Activated T-helper 17 cell treated with anti-CD3 and anti-CD28 coated beads, Interleukin-2, amount 50 U/mL, for 72 hours (primary cell): ENCODE measurements at regions not wholly inside any gene's neighbourhood (a gene's known extent, or its start where the extent isn't known, plus 50 kb on each side); places are given as distances from the start of the nearest gene placed in this dataset.

Experiments used
- ATAC-seq: fragments of 150-1000 bp; cut with Tn5 transposase; replicated peaks from 2 replicates; pipeline ENCODE4 v1.10.0; 2021; ENCODE audit warnings: mild to moderate bottlenecking, moderate library complexity
- H3K27ac Mint-ChIP-seq: one replicate; pipeline ENCODE4 v1.8.0; 2022; ENCODE audit warnings: mixed read lengths
- H3K27me3 Mint-ChIP-seq: one replicate; pipeline ENCODE4 v1.8.0; 2022; ENCODE audit warnings: mixed read lengths
- H3K36me3 Mint-ChIP-seq: one replicate; pipeline ENCODE4 v1.8.0; 2022; ENCODE audit warnings: low read depth, mild to moderate bottlenecking, mixed read lengths
- H3K4me1 Mint-ChIP-seq: one replicate; pipeline ENCODE4 v1.8.0; 2022; ENCODE audit warnings: mixed read lengths
- H3K4me3 Mint-ChIP-seq: one replicate; pipeline ENCODE4 v1.8.0; 2022; ENCODE audit warnings: mild to moderate bottlenecking, mixed read lengths
- H3K9me3 Mint-ChIP-seq: one replicate; pipeline ENCODE4 v1.8.0; 2022; ENCODE audit warnings: mixed read lengths

DNA sequence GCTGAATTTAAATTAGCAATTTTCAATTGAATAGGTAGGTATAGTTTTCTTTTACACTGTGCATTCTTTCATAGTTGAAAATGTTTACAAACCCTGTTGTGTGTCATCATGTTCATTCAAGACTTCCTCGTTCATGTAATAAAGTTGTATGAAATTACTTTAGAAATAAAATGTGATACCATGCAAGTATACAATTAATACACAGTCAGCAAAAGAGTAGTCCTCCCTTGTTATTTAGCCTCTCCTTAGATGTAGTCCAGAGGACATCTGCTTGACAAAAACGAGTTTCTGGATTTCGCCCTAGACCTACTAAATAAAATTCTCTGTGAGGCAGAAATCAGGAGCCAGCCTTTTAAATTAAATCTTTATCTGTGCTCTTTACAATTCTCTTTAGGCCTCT, 231.6 kb downstream of the CXXC4 start:
- Mint-ChIP-seq H3K4me1 (no peaks in the 10 kb centered on the region), H3K4me3 (no peak overlapping the region), H3K27ac (no peak overlapping the region), H3K9me3 (peaks cover 6% of the 10 kb centered on the region), H3K36me3 (no peaks in the 10 kb centered on the region), H3K27me3 (no peaks in the 10 kb centered on the region)
- ATAC-seq, result no peak

DNA sequence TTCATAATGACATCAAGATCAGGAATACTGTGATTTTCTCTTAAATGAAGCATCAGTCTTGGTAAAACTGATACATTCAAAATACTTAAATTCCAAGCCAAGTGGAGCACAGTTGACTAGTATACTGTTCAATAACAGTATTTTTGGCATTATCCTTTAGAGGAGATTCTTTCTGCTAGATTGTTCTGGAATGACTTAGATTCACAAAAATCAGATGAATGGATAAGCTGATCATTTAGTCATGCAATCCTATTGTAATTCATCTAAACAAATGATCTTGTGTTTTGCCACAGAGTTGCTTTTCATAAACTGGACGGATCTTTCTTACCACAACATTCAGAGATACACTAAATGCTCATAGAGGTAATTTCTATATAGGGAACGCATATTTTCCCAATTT, 232.0 kb downstream of the CXXC4 start:
- H3K27ac Mint-ChIP-seq, result no peak overlapping the region
- H3K27me3 Mint-ChIP-seq, result no peaks in the 10 kb centered on the region
- no peak for ATAC-seq
- no peak overlapping the region for H3K4me3 Mint-ChIP-seq
- H3K4me1 Mint-ChIP-seq, result no peaks in the 10 kb centered on the region
- peaks cover 6% of the 10 kb centered on the region for H3K9me3 Mint-ChIP-seq
- no peaks in the 10 kb centered on the region for H3K36me3 Mint-ChIP-seq

DNA sequence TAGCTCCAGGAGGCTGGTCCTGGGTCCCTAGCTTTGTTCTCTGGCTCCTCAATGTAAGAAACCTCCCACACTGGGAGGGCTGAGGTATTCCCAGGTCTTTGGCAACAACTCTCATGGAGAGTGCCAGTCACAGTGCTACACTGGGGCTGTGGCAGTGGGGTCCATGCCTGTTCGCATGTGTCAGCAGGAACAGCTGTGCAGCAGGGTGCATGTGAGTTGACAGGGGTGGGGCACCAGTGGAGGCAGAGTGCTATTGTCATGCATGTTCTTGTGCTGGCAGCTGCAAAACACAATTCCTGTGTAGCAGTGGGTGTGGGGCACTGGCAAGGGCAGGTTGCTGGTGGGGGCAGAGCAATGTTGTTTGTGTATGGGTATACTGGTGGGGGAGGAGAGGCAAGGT, 246.0 kb downstream of the CXXC4 start:
- no peak for ATAC-seq
- Mint-ChIP-seq H3K36me3 (no peaks in the 10 kb centered on the region), H3K27ac (no peak overlapping the region), H3K9me3 (peaks cover 3% of the 10 kb centered on the region), H3K27me3 (no peaks in the 10 kb centered on the region), H3K4me1 (no peaks in the 10 kb centered on the region), H3K4me3 (no peak overlapping the region)

DNA sequence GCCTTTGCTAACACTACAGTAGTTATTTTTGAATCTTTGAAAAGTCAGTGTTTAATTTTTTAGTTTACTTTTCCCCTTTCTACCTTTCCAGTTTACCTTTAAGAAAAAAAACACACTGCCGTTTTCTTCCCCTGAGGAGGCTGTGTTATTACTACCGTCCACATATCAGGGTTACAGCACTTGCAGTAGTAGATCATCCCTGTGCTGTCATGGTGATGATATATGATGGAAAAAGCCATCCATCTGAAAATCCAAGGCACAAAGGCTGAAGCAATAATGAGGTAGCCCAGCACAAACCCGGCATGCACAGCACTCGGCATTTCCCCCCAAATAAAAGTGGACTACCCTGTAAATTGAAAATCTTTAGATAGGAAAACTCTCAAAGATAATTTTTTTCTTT, 258.7 kb downstream of the CXXC4 start:
- H3K27ac Mint-ChIP-seq, result no peak overlapping the region
- ATAC-seq, result no peak
- no peaks in the 10 kb centered on the region for H3K36me3 Mint-ChIP-seq
- no peaks in the 10 kb centered on the region for H3K4me1 Mint-ChIP-seq
- peaks cover 8% of the 10 kb centered on the region for H3K9me3 Mint-ChIP-seq
- H3K4me3 Mint-ChIP-seq, result no peak overlapping the region
- no peaks in the 10 kb centered on the region for H3K27me3 Mint-ChIP-seq

DNA sequence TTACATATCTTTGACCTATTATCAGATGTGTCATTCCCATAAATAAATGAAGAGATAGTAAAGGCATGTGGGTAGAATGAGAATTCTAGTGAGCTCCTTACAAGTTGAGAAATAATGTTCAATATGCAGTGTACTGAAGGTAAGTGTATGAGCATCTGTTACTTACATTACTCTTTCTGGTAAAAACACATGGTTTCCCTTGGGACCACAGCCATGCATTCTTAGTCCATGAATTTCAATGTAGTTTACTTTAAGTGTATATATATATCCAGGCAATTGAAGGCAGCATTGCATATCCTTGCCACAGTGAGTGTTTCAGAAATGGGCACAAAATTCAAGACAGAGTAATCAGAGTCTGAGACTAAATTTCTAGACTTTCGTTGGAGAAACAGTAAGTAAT, 277.2 kb downstream of the CXXC4 start:
- Mint-ChIP-seq H3K36me3 (no peaks in the 10 kb centered on the region), H3K4me3 (no peak overlapping the region), H3K9me3 (no peaks in the 10 kb centered on the region), H3K27me3 (no peaks in the 10 kb centered on the region), H3K27ac (no peak overlapping the region), H3K4me1 (no peaks in the 10 kb centered on the region)
- ATAC-seq, result no peak

DNA sequence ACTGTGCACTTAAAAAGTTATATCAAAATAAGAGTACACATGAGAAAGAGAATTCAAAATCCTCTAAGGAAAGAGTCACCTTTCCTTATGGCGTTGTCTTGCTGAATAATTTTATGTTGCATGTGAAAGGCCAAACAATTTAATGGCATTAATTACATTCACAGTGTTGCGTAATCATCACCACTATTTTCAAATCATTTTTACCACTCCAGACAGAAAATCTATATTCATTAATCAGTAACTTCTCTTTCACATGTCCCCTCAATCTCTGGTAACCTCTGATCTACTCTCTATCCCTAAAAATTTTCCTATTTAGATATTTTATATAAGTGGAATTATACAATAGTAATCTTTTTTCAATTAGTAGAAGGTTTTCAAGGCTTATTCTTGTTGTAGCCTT, 283.0 kb downstream of the CXXC4 start:
- H3K27ac Mint-ChIP-seq, result no peak overlapping the region
- H3K9me3 Mint-ChIP-seq, result no peaks in the 10 kb centered on the region
- no peaks in the 10 kb centered on the region for H3K36me3 Mint-ChIP-seq
- no peaks in the 10 kb centered on the region for H3K4me1 Mint-ChIP-seq
- H3K4me3 Mint-ChIP-seq, result no peak overlapping the region
- H3K27me3 Mint-ChIP-seq, result no peaks in the 10 kb centered on the region
- no peak for ATAC-seq

DNA sequence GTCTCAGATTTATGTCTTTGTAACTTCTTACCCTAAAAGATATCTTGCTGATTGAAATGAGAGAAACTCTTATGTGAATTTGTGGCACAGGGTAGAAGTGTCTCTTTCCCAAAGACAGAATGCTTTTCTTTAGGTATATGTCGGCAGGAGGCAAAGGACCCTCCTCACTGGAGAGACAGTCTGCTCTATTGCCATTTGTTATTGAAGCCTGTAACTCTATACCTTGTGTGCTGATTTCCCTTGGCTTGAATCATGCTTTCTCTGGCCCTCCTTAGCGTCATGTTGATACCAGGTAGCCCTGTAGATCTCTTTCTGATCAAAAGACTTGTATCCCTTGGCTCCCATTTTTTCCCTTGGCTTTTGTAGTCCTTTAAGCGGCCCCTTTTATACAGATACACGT, 284.3 kb downstream of the CXXC4 start:
- Mint-ChIP-seq H3K4me3 (no peak overlapping the region), H3K27ac (no peak overlapping the region), H3K36me3 (no peaks in the 10 kb centered on the region), H3K4me1 (no peaks in the 10 kb centered on the region), H3K9me3 (no peaks in the 10 kb centered on the region), H3K27me3 (no peaks in the 10 kb centered on the region)
- no peak for ATAC-seq

DNA sequence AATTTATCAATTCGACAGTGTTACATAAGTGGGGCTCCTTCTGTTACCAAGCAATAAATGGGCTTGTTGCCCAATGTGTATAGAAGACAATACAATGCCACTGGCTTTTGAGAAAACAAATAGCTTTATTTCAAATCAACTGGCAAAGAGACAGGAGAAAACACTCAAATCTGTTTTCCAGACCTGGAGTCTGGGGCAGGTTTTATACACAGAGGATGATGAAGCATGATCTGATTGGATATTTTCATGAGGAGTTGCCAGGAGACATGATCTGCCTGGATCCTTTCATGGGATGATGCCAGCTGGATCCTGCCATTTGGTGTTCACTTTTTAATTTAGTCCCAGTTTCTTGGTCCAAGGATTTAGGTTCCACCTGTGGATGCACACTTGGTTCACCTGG, 287.9 kb downstream of the CXXC4 start:
- H3K36me3 Mint-ChIP-seq, result no peaks in the 10 kb centered on the region
- no peaks in the 10 kb centered on the region for H3K4me1 Mint-ChIP-seq
- no peaks in the 10 kb centered on the region for H3K27me3 Mint-ChIP-seq
- ATAC-seq, result no peak
- H3K4me3 Mint-ChIP-seq, result no peak overlapping the region
- no peak overlapping the region for H3K27ac Mint-ChIP-seq
- peaks cover 4% of the 10 kb centered on the region for H3K9me3 Mint-ChIP-seq

DNA sequence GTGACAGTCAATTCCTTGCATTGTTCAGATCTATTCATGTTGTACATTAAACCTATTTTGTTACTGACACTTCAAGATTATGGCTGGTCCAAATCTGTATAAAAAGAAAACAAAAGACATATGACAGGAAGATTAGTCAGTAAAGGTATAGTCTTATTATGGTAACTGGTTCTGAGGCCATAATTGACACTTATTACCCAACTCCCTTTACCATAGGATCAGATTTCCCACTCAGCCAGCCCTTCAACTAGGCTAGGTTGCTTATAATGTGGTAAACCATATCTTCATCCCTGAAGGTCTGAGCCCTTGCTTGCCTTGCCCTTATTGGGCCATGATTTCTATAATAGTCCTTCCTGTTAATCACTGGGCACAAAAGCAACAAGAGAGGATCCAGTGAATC, 289.6 kb downstream of the CXXC4 start:
- Mint-ChIP-seq H3K27ac (no peak overlapping the region), H3K4me1 (no peaks in the 10 kb centered on the region), H3K9me3 (peaks cover 4% of the 10 kb centered on the region), H3K27me3 (no peaks in the 10 kb centered on the region), H3K4me3 (no peak overlapping the region), H3K36me3 (no peaks in the 10 kb centered on the region)
- no peak for ATAC-seq

DNA sequence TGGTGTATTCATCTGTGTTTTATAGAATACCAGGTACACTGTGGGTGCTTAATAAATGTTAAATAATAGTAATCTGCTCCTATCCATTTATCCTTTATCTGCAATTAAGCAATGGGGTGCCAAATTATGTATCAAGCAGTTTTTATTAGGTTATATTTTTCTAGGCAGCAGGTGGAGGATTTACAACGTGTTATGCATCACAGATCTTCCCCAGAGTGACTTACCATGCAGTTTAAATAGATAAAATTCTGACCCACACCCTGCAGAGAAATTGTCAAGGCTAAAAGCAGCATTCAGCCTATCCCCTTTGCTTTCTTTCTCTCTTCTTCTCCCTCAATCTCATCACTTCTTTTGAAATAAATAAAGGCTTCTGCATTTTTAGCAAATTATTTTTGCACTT, 306.4 kb downstream of the CXXC4 start:
- H3K36me3 Mint-ChIP-seq, result no peaks in the 10 kb centered on the region
- ATAC-seq, result no peak
- H3K9me3 Mint-ChIP-seq, result peaks cover 3% of the 10 kb centered on the region
- no peaks in the 10 kb centered on the region for H3K27me3 Mint-ChIP-seq
- H3K27ac Mint-ChIP-seq, result no peak overlapping the region
- H3K4me3 Mint-ChIP-seq, result no peak overlapping the region
- no peaks in the 10 kb centered on the region for H3K4me1 Mint-ChIP-seq

DNA sequence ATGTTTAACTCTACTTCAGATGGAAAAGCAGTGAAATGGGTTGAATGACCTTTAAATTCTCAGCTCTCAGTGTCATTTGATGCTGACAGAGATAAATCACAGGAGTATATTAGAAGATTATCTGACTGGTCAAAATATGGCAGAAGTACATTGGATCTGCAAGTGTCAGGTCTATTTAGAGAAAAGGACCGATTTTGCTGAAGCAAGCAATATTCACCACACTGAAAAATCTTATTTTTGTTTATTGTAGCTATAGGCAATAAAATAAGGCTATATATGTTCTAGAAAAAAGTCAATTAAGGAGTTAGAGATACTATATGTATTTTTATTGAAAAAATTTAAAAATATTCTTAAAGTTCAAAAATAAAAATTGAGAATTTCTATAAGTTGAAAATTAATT, 325.3 kb downstream of the CXXC4 start:
- Mint-ChIP-seq H3K9me3 (no peaks in the 10 kb centered on the region), H3K36me3 (no peaks in the 10 kb centered on the region), H3K27ac (no peak overlapping the region), H3K4me1 (no peaks in the 10 kb centered on the region), H3K27me3 (no peaks in the 10 kb centered on the region), H3K4me3 (no peak overlapping the region)
- no peak for ATAC-seq

DNA sequence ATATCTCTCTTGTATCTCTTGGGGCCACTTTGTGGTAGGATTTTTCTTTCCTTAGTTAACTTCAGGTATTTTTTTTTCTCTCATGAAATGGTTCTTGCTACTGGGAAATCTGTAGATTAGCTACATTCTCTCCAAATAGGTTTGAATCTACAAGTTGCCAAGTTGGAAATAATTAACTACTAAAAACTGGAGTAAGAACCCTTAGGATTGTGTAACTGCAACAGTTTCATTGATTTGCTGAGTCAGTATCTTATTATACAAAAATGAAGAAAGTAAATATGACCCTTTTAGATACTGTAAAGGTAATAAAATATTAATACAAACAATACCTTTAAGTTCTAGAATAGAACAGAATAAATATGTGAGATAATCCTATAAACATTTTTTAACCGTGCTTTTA, 327.9 kb downstream of the CXXC4 start:
- H3K27ac Mint-ChIP-seq, result no peak overlapping the region
- ATAC-seq, result no peak
- H3K27me3 Mint-ChIP-seq, result no peaks in the 10 kb centered on the region
- H3K36me3 Mint-ChIP-seq, result no peaks in the 10 kb centered on the region
- H3K4me1 Mint-ChIP-seq, result no peaks in the 10 kb centered on the region
- no peak overlapping the region for H3K4me3 Mint-ChIP-seq
- H3K9me3 Mint-ChIP-seq, result no peaks in the 10 kb centered on the region

DNA sequence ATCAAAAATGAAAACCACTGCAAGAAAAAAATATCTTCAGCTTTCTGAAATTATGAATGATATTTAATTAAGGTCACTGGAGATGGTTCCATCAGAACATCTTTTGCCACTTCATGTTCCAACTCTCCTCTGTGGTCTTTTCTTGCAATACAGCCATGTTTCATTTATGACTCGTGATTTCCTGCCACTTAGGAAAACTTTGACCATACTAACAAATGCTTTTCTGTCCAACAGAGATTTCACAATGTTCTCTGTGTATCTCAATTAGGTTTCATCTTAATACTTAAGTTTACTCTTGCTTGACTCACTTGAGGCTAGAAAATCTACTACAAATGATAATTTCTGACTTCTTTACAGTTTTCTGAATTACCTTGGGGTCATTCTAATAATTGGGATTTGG, 330.9 kb downstream of the CXXC4 start:
- H3K36me3 Mint-ChIP-seq, result no peaks in the 10 kb centered on the region

DNA sequence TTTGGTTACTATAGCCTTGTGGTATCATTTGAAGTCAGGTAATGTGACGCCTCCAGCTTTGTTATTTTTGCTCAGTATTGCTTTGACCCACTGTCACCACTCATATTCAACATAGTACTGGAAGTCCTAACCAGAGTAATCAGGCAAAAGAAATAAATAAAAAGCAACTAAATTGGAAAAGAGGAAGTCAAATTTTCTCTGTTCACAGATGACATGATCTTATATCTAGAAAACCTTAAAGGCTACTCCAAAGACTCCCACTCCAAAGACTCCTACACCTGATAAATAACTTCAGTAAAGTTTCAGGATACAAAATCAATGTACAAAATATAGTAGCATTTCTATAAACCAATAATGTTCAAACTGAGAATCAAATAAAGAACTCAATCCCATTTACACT, 348.6 kb downstream of the CXXC4 start:
- no peak overlapping the region for H3K27ac Mint-ChIP-seq
- H3K36me3 Mint-ChIP-seq, result no peaks in the 10 kb centered on the region
- ATAC-seq, result no peak
- no peak overlapping the region for H3K4me3 Mint-ChIP-seq
- no peaks in the 10 kb centered on the region for H3K4me1 Mint-ChIP-seq
- H3K9me3 Mint-ChIP-seq, result peaks cover 6% of the 10 kb centered on the region
- H3K27me3 Mint-ChIP-seq, result no peaks in the 10 kb centered on the region

More for the DNA sequence above, 330.9 kb downstream of the CXXC4 start:
- no peak overlapping the region for H3K4me3 Mint-ChIP-seq
- no peaks in the 10 kb centered on the region for H3K9me3 Mint-ChIP-seq
- no peak for ATAC-seq
- H3K4me1 Mint-ChIP-seq, result no peaks in the 10 kb centered on the region
- H3K27ac Mint-ChIP-seq, result no peak overlapping the region
- no peaks in the 10 kb centered on the region for H3K27me3 Mint-ChIP-seq

DNA sequence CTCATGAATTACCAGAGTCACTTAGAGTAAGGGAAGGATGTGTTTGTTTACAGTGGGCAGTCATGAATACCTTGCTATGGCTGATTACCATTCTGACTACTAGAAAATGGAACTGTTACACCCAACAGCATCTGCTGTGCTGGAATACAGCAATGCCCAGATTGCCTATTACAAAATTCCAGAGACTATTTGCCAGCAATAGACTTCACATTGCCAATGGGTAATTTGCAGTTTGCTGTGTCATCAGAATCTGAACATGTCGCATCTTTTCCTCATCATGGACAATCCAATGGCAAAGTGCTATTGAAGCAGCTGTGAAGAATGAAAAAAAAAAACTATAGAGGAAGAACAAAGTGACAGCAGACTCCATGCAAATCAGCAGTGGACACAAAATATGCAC, 356.6 kb downstream of the CXXC4 start:
- no peak overlapping the region for H3K27ac Mint-ChIP-seq
- no peak for ATAC-seq
- H3K36me3 Mint-ChIP-seq, result no peaks in the 10 kb centered on the region
- H3K4me1 Mint-ChIP-seq, result no peaks in the 10 kb centered on the region
- peaks cover 12% of the 10 kb centered on the region for H3K9me3 Mint-ChIP-seq
- no peaks in the 10 kb centered on the region for H3K27me3 Mint-ChIP-seq
- no peak overlapping the region for H3K4me3 Mint-ChIP-seq

DNA sequence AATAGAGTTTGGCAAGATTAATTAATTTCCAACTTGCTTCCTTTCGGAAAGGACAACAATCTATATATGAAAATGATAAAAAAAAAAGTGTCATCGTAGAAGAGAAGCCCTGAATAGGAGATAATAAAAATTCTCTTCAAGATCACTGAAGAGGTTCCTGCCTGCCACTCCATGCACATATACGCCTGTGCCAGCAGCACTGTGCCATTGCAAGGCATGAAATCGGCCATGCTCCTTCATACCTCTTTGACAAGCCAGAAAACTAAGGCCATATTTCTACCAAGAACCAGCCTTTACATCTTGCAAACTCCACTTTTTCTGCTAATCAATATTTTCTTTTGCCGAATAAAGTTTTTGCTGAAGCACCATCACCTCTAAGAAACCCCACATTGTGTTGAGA, 365.5 kb downstream of the CXXC4 start:
- Mint-ChIP-seq H3K9me3 (no peaks in the 10 kb centered on the region), H3K4me1 (no peaks in the 10 kb centered on the region), H3K27me3 (no peaks in the 10 kb centered on the region), H3K27ac (no peak overlapping the region), H3K36me3 (no peaks in the 10 kb centered on the region), H3K4me3 (no peak overlapping the region)
- ATAC-seq, result no peak
